GM19463 (cell line): ENCODE measurements at regions not wholly inside any gene's neighbourhood (a gene's known extent, or its start where the extent isn't known, plus 50 kb on each side); places are given as distances from the start of the nearest gene placed in this dataset.

Experiments
- ATAC-seq: cut with Tn5 transposase; IDR thresholded peaks from one replicate; pipeline ENCODE4 v1.9.1; 2021; ENCODE audit warnings: mild to moderate bottlenecking, moderate library complexity; ENCODE audit not compliant: unreplicated experiment

DNA sequence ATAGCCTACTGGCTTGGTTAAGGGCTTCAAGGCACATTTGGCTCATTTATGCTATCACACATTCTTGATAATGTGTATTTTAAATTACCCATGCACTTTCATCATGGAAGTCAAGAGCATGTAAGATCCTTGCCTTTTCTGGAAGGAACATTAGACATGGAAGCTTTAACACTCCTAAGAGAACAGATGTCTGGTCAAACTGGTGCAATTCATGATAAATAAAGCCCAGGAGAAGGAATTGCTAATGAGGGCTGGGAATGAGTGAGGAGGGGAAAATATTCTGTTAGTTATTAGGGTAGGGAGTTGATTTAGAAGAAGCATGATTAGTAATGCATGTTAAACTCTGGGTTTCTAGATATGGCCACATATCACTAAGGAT lies 688.6 kb upstream of the CITED2 start:
- ATAC-seq: no peak

DNA sequence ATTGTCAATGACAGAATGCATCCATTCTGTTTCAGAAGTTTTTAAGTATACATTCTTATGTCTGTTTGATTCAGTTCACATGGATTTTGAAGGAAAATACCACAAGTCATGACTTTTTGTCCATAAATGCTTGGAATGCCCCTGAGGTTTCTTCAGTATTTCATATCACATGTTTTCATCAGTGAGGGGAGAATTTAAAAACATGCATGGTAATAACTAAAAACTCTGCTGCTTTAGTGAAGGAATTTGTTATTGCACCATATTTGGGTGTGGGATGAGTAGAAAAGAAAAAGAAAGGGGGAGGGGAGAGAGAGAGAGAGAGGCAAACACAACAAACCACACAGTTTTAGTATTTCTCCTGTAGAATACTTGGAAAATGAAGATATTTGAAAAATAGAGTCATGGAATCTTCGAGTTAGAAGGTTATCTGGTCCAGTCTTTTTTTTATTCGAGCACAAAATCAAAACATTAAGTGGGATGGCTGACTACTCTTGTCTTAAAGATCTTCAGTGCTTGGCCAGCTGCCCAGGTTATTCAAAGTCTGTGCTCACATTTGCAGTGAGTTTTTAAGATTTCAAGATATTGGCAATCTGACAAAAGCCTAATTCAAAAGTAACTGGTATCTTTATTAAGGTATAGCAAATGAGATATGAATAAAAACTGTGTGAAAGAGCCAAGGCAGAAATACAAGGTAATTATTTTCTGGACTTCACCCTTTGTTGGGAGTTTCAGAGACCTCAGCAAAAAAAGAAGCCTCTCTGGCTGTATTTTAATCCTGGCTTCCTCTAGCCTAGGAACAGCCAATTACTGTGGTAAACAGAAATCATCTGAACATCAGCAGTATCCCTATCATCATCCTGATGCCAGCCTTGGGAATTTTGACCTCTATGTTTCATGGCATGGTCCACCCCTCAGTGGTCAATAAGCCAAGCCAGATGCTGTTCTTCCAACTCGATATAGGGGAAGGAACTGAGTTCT lies 687.9 kb upstream of the CITED2 start:
- ATAC-seq: no peak

DNA sequence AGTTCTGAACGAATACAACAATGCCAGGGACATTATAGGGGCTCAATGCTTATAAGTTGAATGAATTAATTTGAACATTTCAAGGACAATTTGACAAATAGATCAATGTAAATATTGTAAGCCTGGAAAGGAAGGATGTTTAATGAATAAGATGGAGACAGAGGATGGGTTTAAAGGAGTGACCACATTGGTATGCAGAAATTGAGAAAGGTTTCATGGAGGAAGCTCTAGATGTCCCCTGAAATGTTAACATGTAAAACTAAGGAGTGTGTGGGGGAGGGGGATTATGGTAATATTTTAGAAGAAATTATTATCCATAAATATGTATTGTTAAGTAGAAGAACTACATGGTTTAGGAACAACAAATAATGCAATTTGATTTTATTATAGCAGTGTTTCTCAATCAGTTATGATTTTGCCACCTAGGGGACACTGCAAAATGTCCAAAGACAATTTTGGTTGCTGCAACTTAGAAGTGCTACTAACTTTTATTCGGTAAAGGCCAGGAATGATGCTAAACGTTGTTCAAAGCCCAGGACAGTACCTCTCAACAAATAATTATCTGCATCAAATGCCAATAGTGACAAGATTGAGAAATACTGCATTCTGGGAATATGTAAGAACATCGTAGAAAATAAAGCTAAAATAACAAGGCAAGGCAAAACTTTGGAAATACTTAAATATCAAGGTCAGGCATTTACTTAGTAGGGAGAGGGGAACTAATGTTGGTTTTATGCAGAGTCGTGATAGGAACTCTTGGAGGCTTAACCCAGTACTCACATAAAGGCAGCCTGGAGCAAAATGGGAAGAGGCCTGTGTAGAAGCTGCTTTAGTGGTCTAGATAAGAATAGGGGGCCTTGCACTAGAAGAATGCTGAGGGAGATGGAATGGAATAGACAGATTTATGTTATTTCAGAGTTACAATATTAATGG lies 686.9 kb upstream of the CITED2 start:
- no peak for ATAC-seq

GRCh38 chr6:140059947-140060346 lies 685.5 kb upstream of the CITED2 start:
- ATAC-seq: no peak

DNA sequence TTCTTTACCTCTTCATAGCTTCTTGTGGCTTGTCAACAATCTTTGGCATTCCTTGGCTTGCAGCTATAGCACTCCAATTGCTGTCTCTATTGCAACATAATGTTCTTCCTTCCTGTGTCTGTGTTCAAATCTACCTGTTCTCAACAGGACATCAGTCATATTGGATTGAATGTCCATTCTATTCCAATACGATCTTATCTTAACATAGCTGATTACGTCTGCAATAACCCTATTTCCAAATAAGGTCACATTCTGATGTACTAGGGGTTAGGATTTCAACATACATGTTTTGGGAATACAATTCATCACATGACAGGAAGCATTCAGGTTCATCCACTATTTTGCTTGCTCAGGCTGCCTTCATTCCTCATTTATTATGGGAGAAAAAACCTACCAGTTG lies 684.4 kb upstream of the CITED2 start:
- no peak for ATAC-seq

- ATAC-seq: no peak
Observed at GRCh38 chr6:140052736-140053729, 678.6 kb upstream of the CITED2 start.

GRCh38 chr6:140051521-140052512 lies 677.4 kb upstream of the CITED2 start:
- ATAC-seq: no peak

DNA sequence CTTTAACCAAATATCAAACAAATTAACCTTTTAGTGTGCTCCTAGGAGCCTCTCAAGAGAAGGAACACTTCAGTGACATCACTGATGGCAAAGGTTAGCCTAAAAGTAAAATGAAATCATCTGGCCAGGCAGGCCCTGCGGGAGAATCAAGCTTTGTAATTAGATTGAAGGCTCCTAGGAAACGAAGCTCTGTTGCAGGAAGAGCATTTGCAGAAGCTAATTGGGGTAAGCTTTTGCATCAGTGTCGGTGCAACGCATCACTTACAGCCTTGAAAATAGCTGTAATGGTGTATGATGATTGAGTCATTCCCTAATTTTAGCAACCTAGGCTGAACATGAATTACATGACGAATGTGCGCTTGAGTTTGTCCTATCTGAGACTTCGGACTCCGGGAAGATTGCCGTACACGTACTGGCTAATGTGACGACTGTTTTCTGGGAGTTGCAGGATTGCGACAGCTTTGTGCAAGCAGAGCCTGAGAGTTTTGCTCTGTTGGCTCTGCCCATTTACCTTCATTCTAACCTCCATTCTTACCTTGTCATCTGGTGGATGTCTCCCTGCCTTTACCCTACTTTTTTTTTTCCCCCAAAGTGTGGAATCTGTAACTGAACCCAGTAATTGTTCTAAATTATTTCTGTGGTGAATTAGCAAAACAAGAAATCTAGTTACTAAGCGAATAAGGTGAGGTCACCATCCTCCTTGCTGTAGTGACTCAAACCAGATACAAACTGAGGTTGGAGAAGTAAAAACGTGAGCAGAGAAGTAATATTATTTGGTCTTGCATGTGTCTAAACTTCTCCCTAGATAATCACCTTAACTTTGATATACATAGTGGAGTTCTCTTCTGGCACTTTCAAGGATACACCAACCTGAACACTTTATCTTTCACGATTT lies 675.9 kb upstream of the CITED2 start:
- no peak for ATAC-seq

- ATAC-seq: no peak
Observed at GRCh38 chr6:140049251-140049650, 674.8 kb upstream of the CITED2 start.

DNA sequence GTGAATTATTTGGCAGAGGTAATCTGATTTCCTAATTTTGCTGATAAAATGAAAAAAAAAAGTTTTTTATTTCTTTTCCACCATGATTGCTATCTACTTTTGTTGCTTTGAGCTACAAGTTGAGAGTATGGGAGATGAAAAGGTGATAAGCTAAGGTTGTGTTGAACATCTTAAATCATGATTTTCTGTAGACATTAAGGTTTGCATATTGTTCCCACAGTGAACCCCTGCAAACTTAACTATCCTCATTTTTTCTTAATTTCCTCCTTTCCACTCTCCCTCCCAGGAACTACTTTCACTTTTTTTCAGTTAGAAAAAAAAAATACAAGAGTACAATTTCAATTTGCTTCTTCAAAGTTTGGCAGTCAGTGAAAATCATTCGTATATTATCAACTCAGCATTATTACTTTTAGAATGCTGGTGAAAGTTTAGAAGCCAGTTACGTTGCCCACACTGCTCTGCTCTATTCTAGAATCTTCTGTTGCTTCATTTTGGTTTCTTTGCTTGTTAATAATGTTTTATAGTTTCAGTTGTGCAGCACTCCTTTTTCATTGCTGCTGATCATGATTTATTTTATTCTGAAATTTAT lies 673.8 kb upstream of the CITED2 start:
- no peak for ATAC-seq

GRCh38 chr6:140047321-140047720 lies 672.9 kb upstream of the CITED2 start:
- no peak for ATAC-seq

- ATAC-seq: no peak
Observed at GRCh38 chr6:140046016-140046632, 671.7 kb upstream of the CITED2 start.

DNA sequence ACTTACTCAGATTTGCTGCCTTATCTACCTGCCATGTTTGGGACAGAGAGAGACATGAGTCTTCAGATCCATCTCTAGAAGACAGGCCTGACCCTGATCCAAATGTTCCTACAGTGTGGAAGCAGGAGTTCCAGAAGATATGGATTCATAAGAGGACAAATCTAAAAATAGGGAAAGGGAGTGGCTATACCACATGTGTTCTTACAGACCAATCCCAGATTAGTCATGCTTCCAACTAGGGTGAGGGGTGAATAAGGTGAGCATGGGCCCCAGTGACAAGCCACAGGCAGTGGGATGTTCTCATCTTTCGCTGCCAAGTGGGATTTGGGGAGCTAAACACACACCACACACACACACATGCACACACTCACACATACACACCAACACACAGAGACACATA lies 670.7 kb upstream of the CITED2 start:
- no peak for ATAC-seq

GRCh38 chr6:140044626-140045025 lies 670.2 kb upstream of the CITED2 start:
- no peak for ATAC-seq

DNA sequence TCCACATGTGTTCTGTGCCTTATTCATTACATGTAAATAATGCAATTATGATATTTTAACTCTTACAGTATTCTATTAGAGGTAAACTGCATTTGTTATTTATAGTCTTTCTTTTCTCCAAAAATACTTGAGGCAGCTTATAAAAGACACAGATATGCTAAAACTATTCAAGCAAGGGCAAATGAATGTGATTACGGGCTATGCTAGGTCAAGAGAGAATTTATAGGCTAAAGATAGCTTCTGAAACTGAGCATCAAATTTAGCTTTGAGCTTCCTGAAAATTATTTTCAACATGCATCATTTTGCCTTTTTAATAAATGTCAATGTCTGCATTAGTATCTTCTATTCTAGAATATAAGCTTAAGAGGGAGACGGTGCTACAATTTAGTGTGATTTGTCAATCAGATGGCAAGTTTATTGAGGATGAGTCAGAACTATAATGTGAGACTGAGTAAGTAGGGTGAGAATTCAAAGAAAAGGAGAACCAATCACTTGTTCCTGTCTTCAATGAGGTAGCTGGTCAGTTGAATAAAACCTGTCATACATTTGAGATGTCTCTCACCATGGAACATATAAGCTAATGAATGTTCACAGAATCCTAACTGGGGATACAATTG lies 669.4 kb upstream of the CITED2 start:
- no peak for ATAC-seq

DNA sequence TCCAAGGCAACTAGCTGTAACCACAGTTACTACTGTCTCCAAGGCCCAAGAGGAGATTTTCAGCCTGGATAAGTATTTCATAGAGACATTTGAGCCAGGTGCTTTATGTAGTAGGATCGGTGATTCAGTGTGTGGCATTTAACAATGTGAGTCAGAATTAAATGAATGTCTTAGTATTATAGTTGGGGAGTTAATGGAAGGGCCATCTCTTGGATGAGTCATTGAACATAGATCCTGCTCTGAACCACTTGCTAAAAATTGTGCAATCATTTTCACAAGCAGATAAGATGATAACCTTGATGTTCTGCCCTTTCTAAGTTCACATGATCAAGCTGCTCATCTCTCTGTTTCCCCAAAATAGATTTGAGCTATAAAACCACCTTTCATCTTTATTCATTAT lies 668.9 kb upstream of the CITED2 start:
- ATAC-seq: no peak
